Lower leg skin (tissue), 4 donors: ENCODE measurements at regions not wholly inside any gene's neighbourhood (a gene's known extent, or its start where the extent isn't known, plus 50 kb on each side); places are given as distances from the start of the nearest gene placed in this dataset.

ENCODE experiments used
- DNase-seq, 2 donors: peaks; one replicate each; pipeline ENCODE4 v3.0.0-alpha.2; 2019; ENCODE audit warnings: low spot score in 2 of 2
- H3K4me3 ChIP-seq: fragments of 200-600 bp; sonication (generic); 2 replicates; pipeline ENCODE4 v1.5.1; 2017; ENCODE audit warnings: mild to moderate bottlenecking, low read depth; ENCODE audit not compliant: poor library complexity, severe bottlenecking
- CTCF ChIP-seq, 3 donors: fragments of 450-650 bp; IDR thresholded peaks; one replicate each; pipeline ENCODE4 v1.5.1; 2016; ENCODE audit warnings: antibody characterized with exemption in 3 of 3, mild to moderate bottlenecking in 3 of 3, moderate library complexity in 2 of 3
- POLR2A ChIP-seq, 2 donors: fragments of 450-650 bp; IDR thresholded peaks; one replicate each; pipeline ENCODE4 v1.6.1; 2016 to 2017; ENCODE audit warnings: antibody characterized with exemption in 2 of 2, mild to moderate bottlenecking in 1 of 2, moderate library complexity in 1 of 2
- WGBS, 2 donors: methylation state at CpG; one replicate each; pipeline ENCODE4 v1.1.5; 2018; 5-methylcytosine and 5-hydroxymethylcytosine counted together
- intact Hi-C: fragments of 100-400 bp; cut with DNase I; formaldehyde crosslinking; loops from one replicate; pipeline ENCODE4 v1.15.0; 2023; ENCODE audit warnings: low total_unique reads

GRCh38 chr13:90912247-90912646, 435.2 kb upstream of the MIR17HG start:
- TF ChIP-seq POLR2A (IDR thresholded peaks at IDR 0.05) (no peak), CTCF (IDR thresholded peaks at IDR 0.05) (no peak)
- 90 to 91% methylated on average over 1 of the region's 1 CpG for WGBS, 2 donors
- intact Hi-C loops = no loop called here
- H3K4me3 ChIP-seq = no peak overlapping the region
- no peak for DNase-seq

- no peak overlapping the region for H3K4me3 ChIP-seq
- WGBS, 2 donors = 50 to 53% methylated on average over 2 of the region's 2 CpGs
- no peak for TF ChIP-seq POLR2A (IDR thresholded peaks at IDR 0.05)
- TF ChIP-seq CTCF (IDR thresholded peaks at IDR 0.05) = no peak
- DNase-seq = no peak
- intact Hi-C loops = no loop called here
These were observed 429.0 kb upstream of the MIR17HG start for GRCh38 chr13:90918536-90918935.

- 63 to 64% methylated on average over 3 of the region's 3 CpGs for WGBS, 2 donors
- H3K4me3 ChIP-seq = no peak overlapping the region
- no peak for DNase-seq
- TF ChIP-seq POLR2A (IDR thresholded peaks at IDR 0.05) (no peak), CTCF (IDR thresholded peaks at IDR 0.05) (no peak)
- intact Hi-C loops = no loop called here
These were observed 428.3 kb upstream of the MIR17HG start for GRCh38 chr13:90919153-90919552.

- 26 to 33% methylated on average over 2 of the region's 2 CpGs for WGBS, 2 donors
- H3K4me3 ChIP-seq = no peak overlapping the region
- intact Hi-C loops = no loop called here
- DNase-seq = no peak
- no peak for TF ChIP-seq POLR2A (IDR thresholded peaks at IDR 0.05)
These were observed 421.0 kb upstream of the MIR17HG start for GRCh38 chr13:90926459-90926858.

- intact Hi-C loops = no loop called here
- WGBS, 2 donors = 84 to 85% methylated on average over 7 of the region's 7 CpGs
- TF ChIP-seq POLR2A (IDR thresholded peaks at IDR 0.05) (no peak), CTCF (IDR thresholded peaks at IDR 0.05) (no peak)
- no peak overlapping the region for H3K4me3 ChIP-seq
- no peak for DNase-seq
These were observed 419.4 kb upstream of the MIR17HG start for GRCh38 chr13:90928109-90928508.

GRCh38 chr13:90933097-90933826, 414.2 kb upstream of the MIR17HG start:
- intact Hi-C loops = no loop called here
- no peak for DNase-seq
- WGBS, 2 donors = 70 to 72% methylated on average over 3 of the region's 3 CpGs
- H3K4me3 ChIP-seq = no peak overlapping the region
- no peak for TF ChIP-seq CTCF (IDR thresholded peaks at IDR 0.05)
- TF ChIP-seq POLR2A (IDR thresholded peaks at IDR 0.05) = no peak
